Urothelium cell line (cell line): ENCODE measurements at regions not wholly inside any gene's neighbourhood (a gene's known extent, or its start where the extent isn't known, plus 50 kb on each side); places are given as distances from the start of the nearest gene placed in this dataset.
A peak's percentile ranks its signal among the peaks of the same experiment; 100 is the strongest.

ENCODE experiments used
- DNase-seq: peaks from one replicate; pipeline ENCODE4 v3.0.0; 2011; ENCODE audit warnings: low spot score, mixed read lengths
- FAIRE-seq: peaks from 2 replicates; lab custom pipeline; 2011; peaks lifted over from hg19 to GRCh38; lab: Jason Lieb, UNC

- DNase-seq (no peak), FAIRE-seq (no peak)
Measured at GRCh38 chr14:71201840-71202239, 294.6 kb downstream of the PCNX1 start.

GRCh38 chr14:71202881-71203280, 295.6 kb downstream of the PCNX1 start:
- DNase-seq (no peak), FAIRE-seq (peak; percentile 86)

- peak; percentile 61 for FAIRE-seq
- DNase-seq: no peak
Measured at GRCh38 chr14:71203306-71203705, 296.0 kb downstream of the PCNX1 start.

- no peak for FAIRE-seq
Measured at GRCh38 chr14:71204231-71204630, 297.0 kb downstream of the PCNX1 start.

GRCh38 chr14:71204768-71205167, 297.5 kb downstream of the PCNX1 start:
- FAIRE-seq (peak; percentile 61), DNase-seq (no peak)

More at GRCh38 chr14:71204231-71204630, 297.0 kb downstream of the PCNX1 start:
- DNase-seq: no peak

GRCh38 chr14:71206123-71206522, 298.9 kb downstream of the PCNX1 start:
- no peak for DNase-seq
- FAIRE-seq: no peak

- FAIRE-seq: peak; percentile 85
- peak; percentile 92 for DNase-seq
Measured at GRCh38 chr14:71206766-71207371, 299.6 kb downstream of the PCNX1 start.

- DNase-seq (no peak), FAIRE-seq (no peak)
Measured at GRCh38 chr14:71208702-71209357, 301.6 kb downstream of the PCNX1 start.

GRCh38 chr14:71209888-71210287, 302.6 kb downstream of the PCNX1 start:
- no peak for DNase-seq
- peak; percentile 82 for FAIRE-seq

GRCh38 chr14:71212093-71212492, 304.8 kb downstream of the PCNX1 start:
- DNase-seq (no peak), FAIRE-seq (peak; percentile 88)

- FAIRE-seq: peak; percentile 67
Measured at GRCh38 chr14:71212683-71213107, 305.4 kb downstream of the PCNX1 start.

GRCh38 chr14:71214241-71214640, 307.0 kb downstream of the PCNX1 start:
- no peak for FAIRE-seq
- no peak for DNase-seq

More at GRCh38 chr14:71212683-71213107, 305.4 kb downstream of the PCNX1 start:
- DNase-seq: no peak

- FAIRE-seq (peak; percentile 74), DNase-seq (no peak)
Measured at GRCh38 chr14:71220462-71220861, 313.2 kb downstream of the PCNX1 start.

- FAIRE-seq: peak; percentile 9
- DNase-seq: no peak
Measured at GRCh38 chr14:71221119-71221518, 313.9 kb downstream of the PCNX1 start.

GRCh38 chr14:71225113-71225512, 317.9 kb downstream of the PCNX1 start:
- peak; percentile 44 for FAIRE-seq
- no peak for DNase-seq

- DNase-seq (peak; percentile 58), FAIRE-seq (peak; percentile 46)
Measured at GRCh38 chr14:71228711-71229110, 321.5 kb downstream of the PCNX1 start.

- no peak for DNase-seq
- no peak for FAIRE-seq
Measured at GRCh38 chr14:71229875-71230274, 322.6 kb downstream of the PCNX1 start.

GRCh38 chr14:71230897-71231296, 323.6 kb downstream of the PCNX1 start:
- FAIRE-seq: no peak
- no peak for DNase-seq

GRCh38 chr14:71231521-71232393, 324.5 kb downstream of the PCNX1 start:
- no peak for DNase-seq
- peak; percentile 93 for FAIRE-seq

GRCh38 chr14:71232506-71232905, 325.2 kb downstream of the PCNX1 start:
- DNase-seq (no peak), FAIRE-seq (peak; percentile 94)

GRCh38 chr14:71235875-71236274, 328.6 kb downstream of the PCNX1 start:
- FAIRE-seq (peak; percentile 85), DNase-seq (no peak)
